Stimulated activated CD8-positive, alpha-beta memory T cell treated with anti-CD3 and anti-CD28 coated beads, Interleukin-4, amount 100 ng/mL, for 48 hours (primary cell): ENCODE measurements at regions not wholly inside any gene's neighbourhood (a gene's known extent, or its start where the extent isn't known, plus 50 kb on each side); places are given as distances from the start of the nearest gene placed in this dataset.

Experiments
- DNase-seq: peaks from one replicate; pipeline ENCODE4 v3.0.0-alpha.2; 2020

GRCh38 chr2:19580264-19580663 lies 221.8 kb upstream of the OSR1 start:
- no peak for DNase-seq

DNA sequence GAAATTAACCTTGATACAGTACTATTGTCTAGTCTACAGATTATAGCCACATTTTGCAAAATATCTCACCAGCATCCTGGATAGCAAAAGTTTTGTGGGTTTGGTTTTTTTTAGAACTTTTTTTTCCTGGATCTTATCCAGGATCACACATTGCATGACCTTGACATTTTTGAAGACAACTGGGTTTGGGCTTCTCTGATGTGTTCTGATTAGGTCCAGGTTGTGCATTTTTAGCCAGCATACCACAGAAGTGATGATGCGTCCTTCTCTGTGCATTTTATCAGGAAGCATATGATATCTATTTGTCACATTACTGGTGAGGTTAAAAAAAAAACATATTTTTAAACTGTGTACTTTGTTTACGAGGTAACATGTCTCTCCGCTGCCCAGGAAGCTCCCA lies 221.0 kb upstream of the OSR1 start:
- no peak for DNase-seq

DNA sequence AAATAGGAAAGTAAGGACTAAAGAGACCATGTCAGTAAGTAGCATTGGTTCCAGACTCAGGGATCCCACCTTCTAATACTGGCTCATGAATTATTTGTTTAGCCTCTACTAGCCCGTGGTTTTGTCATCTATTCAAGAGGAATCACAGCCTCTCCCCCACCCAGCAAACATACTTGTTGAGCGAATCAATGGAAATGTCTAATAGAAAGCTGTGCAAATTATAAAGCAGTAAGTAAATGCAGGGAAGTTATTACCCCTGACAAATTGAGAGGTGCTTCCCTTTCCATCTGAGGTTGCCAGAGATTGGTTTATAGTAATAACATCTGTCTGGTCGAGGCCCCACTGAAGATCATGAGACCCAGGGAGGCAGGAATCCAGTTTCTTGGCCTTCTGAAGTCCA lies 219.3 kb upstream of the OSR1 start:
- DNase-seq: no peak

DNA sequence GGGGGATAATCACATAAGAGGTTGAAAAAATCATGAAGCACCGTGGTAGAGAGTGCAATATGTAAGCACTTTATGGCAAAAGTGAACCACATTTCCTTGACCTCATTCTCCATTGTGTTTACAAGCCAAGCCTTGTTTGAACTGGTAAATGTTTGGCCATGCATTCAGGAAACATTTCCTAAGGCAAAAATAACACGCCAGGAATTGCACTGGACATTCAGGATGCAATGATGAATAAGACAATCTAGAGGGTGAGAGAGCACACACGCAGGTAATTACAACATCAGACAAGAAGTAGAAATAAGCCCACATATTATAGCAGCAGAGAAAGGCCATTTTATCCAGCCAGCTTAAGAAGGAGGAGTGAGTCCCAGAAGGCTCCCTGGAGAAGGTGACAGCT lies 218.0 kb upstream of the OSR1 start:
- no peak for DNase-seq

- DNase-seq: no peak
Measured at GRCh38 chr2:19575641-19576040, 217.2 kb upstream of the OSR1 start.

DNA sequence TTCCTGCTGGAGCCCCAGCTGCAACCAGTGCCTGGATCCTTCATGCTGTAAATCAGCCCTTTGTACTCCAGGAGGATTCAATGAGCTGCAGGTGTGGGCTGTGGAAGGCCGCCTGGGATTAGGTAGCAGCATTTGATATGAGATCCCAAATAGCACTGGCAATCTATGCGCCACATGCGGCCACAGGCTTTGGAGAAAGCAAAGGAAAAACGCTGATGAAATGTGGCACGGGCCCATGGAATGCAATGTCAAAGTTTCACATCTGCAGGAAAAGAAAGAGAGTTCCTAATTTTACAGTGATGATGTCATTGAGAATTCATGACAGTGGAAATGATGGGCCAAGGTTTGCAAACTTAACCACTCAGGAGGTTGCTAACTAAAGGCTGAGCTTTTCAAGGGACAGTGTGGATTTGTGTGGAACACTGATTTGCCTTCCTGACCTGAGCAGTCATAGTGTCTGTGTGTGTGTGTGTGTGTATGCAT lies 216.4 kb upstream of the OSR1 start:
- DNase-seq: no peak

GRCh38 chr2:19573784-19574183 lies 215.4 kb upstream of the OSR1 start:
- DNase-seq: no peak

GRCh38 chr2:19571773-19572172 lies 213.3 kb upstream of the OSR1 start:
- no peak for DNase-seq

GRCh38 chr2:19569300-19569791 lies 210.9 kb upstream of the OSR1 start:
- no peak for DNase-seq

GRCh38 chr2:19568809-19569208 lies 210.4 kb upstream of the OSR1 start:
- DNase-seq: no peak

DNA sequence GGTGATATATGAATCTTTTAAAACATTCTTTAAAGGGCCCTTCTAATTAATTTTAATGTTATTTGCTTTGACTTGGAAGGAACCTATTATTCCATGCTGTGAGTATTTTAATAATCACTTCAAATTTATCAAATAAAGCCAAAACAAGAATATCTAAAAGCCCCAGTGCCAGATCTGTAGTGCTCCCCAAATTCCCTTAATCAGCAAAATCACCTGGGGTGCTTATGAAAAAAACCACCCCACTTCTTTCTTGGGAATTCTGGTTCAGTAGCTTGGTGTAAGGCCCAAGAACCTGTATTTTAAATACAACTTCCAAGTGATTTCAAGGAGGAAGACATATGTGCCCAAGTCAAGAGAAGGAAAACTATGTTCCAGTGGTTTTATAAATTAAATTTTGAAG lies 202.4 kb upstream of the OSR1 start:
- no peak for DNase-seq

DNA sequence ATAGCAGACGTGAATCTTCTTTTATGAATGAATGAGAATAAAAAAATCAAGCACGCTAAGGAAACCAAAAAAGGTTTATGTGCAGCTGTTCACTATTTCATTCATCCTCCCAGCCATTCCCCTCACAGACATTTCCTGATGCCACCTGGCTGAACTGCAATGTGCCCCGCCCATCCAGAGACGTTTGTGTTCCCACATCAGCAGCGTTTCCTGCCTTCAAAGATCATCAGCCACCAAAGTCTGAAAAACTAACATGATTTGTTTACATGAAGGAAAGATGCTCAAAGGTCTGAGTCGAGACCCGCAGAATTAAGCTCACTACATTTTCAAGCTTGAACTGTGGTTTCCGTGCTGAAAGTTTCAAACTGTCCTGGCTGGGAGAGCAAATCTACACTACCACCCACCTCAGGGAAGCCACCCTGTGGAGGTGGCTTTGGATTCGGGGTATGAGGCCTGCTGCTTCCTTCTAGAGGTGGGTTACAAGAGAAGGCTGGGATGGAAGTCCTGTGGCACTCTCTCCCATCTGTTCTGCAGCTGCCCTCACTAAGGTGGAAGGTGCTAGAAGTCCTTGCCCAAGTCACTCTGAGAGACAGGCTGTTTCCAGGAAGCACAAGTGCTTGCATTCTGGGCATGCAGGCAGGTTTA lies 201.3 kb upstream of the OSR1 start:
- no peak for DNase-seq

GRCh38 chr2:19556648-19557047 lies 198.2 kb upstream of the OSR1 start:
- DNase-seq: no peak

DNA sequence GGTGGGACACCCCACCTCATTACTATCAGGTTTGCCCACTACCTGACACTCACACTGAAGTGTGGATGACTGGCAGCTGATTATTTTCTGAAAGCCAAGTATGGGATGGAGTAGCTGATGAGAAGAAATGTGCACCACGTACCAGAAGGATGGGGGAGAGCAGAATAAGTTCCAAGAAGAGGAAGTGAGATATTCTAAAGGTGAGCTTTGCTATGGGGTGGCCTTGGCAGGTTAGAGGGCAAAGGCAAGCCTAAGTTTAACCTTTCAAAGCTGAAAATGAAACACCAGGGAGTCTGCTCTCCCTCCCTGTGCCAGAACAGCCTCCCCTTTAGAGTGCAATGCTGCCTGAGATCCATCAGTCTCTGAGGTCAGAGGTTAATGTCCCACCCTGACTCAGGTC lies 196.1 kb upstream of the OSR1 start:
- DNase-seq: no peak

- no peak for DNase-seq
Measured at GRCh38 chr2:19552270-19552669, 193.8 kb upstream of the OSR1 start.

DNA sequence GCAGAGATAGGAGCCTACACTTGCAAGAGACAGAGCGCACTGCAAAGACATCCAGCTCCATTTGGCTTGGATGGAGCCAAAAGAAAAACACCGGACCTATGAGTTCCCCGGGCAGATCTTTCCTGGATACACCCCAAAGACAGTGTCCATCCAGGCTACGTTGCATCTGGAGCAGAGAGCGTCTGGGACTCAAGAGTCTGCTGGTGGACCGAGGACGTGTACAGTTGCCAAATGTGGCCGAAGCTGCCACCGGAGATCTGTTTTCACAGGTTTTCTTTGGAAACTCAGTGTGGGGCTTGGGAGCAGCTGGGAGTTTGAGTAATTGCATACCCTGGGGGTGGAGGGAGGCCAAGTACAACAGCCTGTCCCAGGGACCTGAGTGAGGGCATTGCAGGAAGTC lies 192.3 kb upstream of the OSR1 start:
- no peak for DNase-seq

GRCh38 chr2:19549821-19550220 lies 191.4 kb upstream of the OSR1 start:
- no peak for DNase-seq

- no peak for DNase-seq
Measured at GRCh38 chr2:19548116-19548515, 189.7 kb upstream of the OSR1 start.

GRCh38 chr2:19547321-19547720 lies 188.9 kb upstream of the OSR1 start:
- DNase-seq: no peak

DNA sequence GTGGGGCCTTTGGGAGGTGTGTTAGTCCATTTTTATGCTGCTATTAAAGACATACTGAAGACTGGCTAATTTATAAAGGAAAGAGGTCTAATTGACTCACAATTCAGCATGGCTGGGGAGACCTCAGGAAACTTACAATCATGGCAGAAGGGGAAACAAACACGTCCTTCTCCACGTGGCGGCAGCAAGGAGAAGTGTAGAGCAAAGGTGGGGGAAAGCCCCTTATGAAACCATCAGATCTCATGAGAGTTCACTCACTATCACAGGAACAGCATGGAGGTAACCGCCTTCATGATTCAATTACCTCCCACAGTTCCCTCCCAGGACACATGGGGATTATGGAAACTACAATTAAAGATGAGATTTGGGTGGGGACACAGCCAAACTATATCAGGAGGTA lies 187.1 kb upstream of the OSR1 start:
- no peak for DNase-seq

DNA sequence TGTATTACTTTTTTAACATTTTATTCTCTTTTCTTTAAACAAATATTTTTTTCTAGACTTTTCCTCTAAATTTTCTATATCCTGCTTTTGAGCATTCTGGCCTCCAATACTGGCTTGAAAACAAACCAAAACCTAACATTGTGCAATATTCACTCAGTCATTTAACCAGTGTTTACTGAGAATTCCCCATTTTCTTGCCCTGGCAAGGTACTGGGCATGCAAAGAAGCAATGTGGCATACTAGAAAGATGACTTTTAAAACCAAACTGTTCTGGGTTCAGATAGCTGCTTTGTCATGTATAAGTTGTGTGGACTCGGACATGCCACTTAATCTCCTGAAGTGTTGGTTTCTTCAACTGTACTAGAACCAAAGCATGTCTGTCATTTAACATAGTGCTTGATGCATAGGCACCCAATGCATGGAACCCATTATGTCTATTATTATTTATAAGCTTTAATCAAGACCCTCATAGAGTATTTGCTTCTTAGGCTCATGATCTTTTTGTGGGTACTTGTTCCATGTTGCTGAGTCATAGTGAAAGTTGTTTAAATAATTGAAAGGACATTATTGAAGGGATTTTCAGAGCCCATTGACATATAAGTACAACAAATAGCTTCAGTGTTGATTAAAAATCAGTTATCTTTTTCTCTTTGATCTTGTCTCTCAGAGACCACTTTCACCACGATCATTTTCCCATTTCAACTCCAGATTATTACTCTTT lies 185.4 kb upstream of the OSR1 start:
- no peak for DNase-seq

- no peak for DNase-seq
Measured at GRCh38 chr2:19542796-19543662, 184.6 kb upstream of the OSR1 start.

GRCh38 chr2:19541884-19542283 lies 183.5 kb upstream of the OSR1 start:
- DNase-seq: no peak
